HL-60 (cell line): ENCODE measurements at regions not wholly inside any gene's neighbourhood (a gene's known extent, or its start where the extent isn't known, plus 50 kb on each side); places are given as distances from the start of the nearest gene placed in this dataset.

Experiments
- CTCF ChIP-seq: IDR thresholded peaks from one replicate; pipeline ENCODE4 v1.5.1; 2011; ENCODE audit warnings: low read length, control low read depth, inconsistent platforms; ENCODE audit not compliant: insufficient read depth
- GABPA ChIP-seq: IDR thresholded peaks from 2 replicates; pipeline ENCODE4 v1.6.1; 2012; ENCODE audit warnings: low read depth
- POLR2AphosphoS5 ChIP-seq: IDR thresholded peaks from 2 replicates; pipeline ENCODE4 v1.6.1; 2012; ENCODE audit warnings: low read depth
- REST ChIP-seq: IDR thresholded peaks from 2 replicates; pipeline ENCODE4 v1.6.1; 2012; ENCODE audit warnings: low read depth; ENCODE audit not compliant: insufficient replicate concordance

GRCh38 chr13:111858571-111858970 lies 208.4 kb upstream of the SOX1 start:
- no peak for TF ChIP-seq CTCF
- TF ChIP-seq GABPA: no peak
- no peak for TF ChIP-seq REST
- TF ChIP-seq POLR2AphosphoS5: no peak
